Rectal smooth muscle tissue (tissue), 1 donor: ENCODE measurements at regions not wholly inside any gene's neighbourhood (a gene's known extent, or its start where the extent isn't known, plus 50 kb on each side); places are given as distances from the start of the nearest gene placed in this dataset.

Experiments
- H3K27ac ChIP-seq: one replicate; pipeline ENCODE4 v1.7.0; 2013; ENCODE audit warnings: low read depth, low read length, inconsistent platforms
- H3K27me3 ChIP-seq: one replicate; pipeline ENCODE4 v1.7.0; 2013; ENCODE audit warnings: low read length; ENCODE audit not compliant: control insufficient read depth, insufficient read depth
- H3K36me3 ChIP-seq: one replicate; pipeline ENCODE4 v1.7.0; 2013; ENCODE audit warnings: low read length; ENCODE audit not compliant: control insufficient read depth, insufficient read depth
- H3K4me1 ChIP-seq: one replicate; pipeline ENCODE4 v1.7.0; 2013; ENCODE audit warnings: low read length; ENCODE audit not compliant: control insufficient read depth, insufficient read depth
- H3K4me3 ChIP-seq: one replicate; pipeline ENCODE4 v1.7.0; 2013; ENCODE audit warnings: low read length
- H3K9ac ChIP-seq: one replicate; pipeline ENCODE4 v1.7.0; 2013; ENCODE audit warnings: low read length

- H3K36me3 ChIP-seq = no peaks in the 10 kb centered on the region
- H3K4me1 ChIP-seq = no peaks in the 10 kb centered on the region
These were observed 55.6 kb upstream of the SSX2IP start for GRCh38 chr1:84745857-84746256.

GRCh38 chr1:84743896-84744295 lies 53.6 kb upstream of the SSX2IP start:
- Histone ChIP-seq H3K9ac (no peak overlapping the region), H3K4me1 (no peaks in the 10 kb centered on the region), H3K4me3 (no peak overlapping the region), H3K27ac (no peak overlapping the region), H3K27me3 (no peaks in the 10 kb centered on the region), H3K36me3 (no peaks in the 10 kb centered on the region)

More at GRCh38 chr1:84745857-84746256, 55.6 kb upstream of the SSX2IP start:
- H3K9ac ChIP-seq = no peak overlapping the region
- no peak overlapping the region for H3K27ac ChIP-seq
- no peak overlapping the region for H3K4me3 ChIP-seq
- H3K27me3 ChIP-seq = no peaks in the 10 kb centered on the region

DNA sequence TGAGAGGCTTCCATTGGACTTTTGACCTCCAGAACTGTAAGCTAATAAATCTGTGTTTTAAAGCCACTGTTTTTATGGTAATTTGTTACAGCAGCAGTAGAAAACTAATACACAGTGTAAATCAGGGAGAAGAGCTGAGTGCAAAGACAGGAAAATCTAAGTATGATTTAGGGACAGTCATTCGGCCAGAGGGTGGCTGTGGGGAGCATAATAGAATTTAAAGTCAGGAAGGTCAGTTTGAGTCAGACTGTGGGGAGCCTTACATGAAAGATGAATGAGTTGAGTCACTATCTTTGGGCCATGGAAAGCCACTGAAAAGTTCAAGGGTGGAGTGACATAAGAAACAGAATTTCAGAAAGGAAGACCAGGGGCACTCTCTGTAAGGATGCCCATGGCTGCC lies 52.4 kb upstream of the SSX2IP start:
- Histone ChIP-seq H3K4me3 (no peak overlapping the region), H3K9ac (no peak overlapping the region), H3K36me3 (no peaks in the 10 kb centered on the region), H3K27ac (no peak overlapping the region), H3K4me1 (no peaks in the 10 kb centered on the region), H3K27me3 (no peaks in the 10 kb centered on the region)

- no peaks in the 10 kb centered on the region for H3K27me3 ChIP-seq
- H3K27ac ChIP-seq = no peak overlapping the region
- no peak overlapping the region for H3K4me3 ChIP-seq
- H3K9ac ChIP-seq = no peak overlapping the region
- no peaks in the 10 kb centered on the region for H3K4me1 ChIP-seq
- no peaks in the 10 kb centered on the region for H3K36me3 ChIP-seq
These were observed 49.9 kb upstream of the SSX2IP start for GRCh38 chr1:84740050-84740714.
